Middle frontal gyrus (tissue), 1 donor: ENCODE measurements at regions not wholly inside any gene's neighbourhood (a gene's known extent, or its start where the extent isn't known, plus 50 kb on each side); places are given as distances from the start of the nearest gene placed in this dataset.

Experiments
- DNase-seq: peaks from one replicate; pipeline ENCODE4 v3.0.0-alpha.2; 2015; ENCODE audit warnings: low spot score; ENCODE audit errors: extremely low spot score

DNA sequence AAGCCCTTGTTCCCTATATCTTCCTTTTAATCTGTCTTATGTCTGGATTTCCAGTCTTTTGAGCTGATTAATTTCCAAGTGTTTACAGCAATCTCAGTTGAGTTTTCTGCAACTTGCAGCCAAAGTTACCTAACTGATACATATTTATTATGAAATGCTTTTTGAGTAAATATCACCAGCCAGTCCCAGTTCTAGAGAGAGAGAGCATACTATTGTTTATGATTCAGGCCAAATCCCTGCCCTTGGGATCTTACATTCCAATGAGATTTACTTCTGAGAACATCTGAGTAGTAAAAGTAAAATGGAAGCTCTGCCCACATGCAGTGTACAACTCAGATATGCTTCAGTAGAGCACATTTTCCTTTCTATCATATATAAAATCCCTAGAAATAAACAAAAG, 661.7 kb downstream of the KCTD16 start:
- no peak for DNase-seq

DNA sequence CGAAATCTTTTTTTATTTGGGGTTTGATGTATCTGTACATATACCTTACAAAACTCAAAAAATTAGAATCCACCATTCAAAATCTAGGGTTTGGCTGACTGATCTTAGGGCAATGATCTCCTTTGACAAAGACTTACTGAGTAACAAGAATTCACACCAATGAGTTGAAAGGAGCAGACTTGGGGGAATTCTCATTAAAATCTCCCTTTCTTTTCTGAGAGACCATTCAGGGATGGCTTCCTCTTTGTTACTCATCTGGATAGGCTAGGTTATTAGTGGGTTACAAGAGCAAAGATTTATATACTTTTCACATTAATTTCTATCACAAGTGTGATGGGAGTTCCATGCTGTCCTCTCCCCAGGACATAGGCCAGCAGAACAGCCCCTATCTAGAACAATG, 661.0 kb downstream of the KCTD16 start:
- DNase-seq: no peak

DNA sequence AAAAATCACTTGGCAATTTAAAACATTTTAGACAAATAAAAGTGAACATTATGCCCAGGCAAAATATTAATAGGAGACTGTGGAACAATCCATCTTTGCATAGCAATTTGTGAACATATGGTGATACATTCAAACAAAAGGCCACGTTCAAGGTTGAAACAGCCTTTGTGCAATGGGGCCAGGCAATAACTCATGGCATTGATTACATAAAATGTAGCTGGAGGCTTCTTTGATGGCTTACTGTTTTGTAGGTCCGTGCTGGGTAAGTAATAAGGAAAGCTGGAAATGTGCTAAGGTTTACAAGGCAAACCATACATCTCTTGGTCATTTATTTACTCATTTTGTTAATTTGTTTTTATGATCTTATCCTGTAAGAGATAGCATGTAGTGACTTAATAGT, 651.8 kb downstream of the KCTD16 start:
- no peak for DNase-seq

DNA sequence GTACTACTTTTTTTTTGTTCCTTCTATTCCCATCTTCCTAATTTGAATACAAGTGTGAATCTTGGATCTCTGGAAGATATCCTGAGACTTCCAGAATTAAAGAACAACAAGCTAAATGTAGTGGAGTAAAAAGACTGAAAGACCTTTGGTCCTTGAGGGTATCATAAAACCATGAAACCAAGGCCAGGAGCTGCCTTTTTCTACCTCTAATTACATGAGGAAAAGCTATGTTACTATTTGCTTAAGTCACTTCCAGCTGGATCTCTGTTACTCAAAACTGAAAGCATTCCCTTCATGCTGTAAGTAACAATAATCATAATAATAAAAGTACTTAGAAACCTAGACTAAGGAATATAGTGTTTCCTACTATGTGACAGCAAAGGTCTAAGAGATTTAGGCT, 649.6 kb downstream of the KCTD16 start:
- DNase-seq: no peak

DNA sequence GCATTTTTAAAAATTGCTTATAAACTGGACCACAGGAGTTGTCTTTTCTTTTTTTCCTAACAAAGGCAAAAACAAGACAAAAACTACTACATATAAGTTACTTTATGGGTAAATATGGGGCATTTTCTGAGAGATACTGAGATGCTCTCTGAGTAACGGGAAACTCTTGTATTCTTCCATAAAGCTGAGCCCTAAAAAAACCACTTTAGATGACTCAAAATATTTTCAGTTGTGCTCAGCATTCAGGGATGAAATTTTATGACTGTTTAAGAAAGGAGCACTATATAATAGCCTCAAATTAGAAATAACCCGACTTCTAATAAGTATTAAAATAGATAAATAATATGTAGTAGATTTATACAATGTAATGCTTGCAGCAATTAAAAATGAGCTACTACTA, 644.5 kb downstream of the KCTD16 start:
- DNase-seq: no peak

DNA sequence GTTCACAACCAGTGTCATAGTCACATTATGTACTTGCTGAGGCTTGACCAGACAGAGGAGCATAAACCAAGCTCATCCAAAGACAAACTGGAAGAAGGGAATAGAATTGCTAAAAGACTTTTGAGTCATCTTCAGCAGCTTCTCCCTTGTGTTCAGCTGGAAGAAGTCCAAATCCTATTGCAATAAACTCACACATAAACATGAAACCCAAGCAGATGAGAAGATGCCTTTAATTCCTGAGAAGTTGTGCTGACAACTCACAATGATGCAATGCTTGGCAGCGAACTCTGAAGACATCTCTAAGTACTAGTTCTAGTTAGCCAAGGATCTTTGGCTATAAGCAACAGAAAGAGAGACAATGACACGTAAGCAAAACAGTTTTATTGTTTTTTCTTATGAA, 642.1 kb downstream of the KCTD16 start:
- DNase-seq: no peak

DNA sequence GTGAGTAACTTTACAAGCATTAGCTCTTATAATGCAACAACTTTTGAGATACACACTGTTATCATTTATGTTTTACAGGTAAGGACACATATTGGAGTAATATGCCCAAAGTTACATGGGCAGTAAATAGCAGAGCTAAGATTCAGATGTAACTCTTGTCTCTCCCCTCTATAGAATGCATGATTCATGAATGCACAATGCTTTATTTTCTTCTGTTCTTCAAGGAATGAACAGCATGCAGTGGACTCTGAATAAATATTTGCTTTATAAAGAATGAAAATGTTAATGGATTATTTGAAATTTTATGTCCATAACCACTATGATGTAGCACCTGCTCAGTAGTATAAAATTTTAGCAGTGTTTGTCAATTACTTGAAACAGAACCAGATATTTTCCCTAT, 629.5 kb downstream of the KCTD16 start:
- DNase-seq: no peak

DNA sequence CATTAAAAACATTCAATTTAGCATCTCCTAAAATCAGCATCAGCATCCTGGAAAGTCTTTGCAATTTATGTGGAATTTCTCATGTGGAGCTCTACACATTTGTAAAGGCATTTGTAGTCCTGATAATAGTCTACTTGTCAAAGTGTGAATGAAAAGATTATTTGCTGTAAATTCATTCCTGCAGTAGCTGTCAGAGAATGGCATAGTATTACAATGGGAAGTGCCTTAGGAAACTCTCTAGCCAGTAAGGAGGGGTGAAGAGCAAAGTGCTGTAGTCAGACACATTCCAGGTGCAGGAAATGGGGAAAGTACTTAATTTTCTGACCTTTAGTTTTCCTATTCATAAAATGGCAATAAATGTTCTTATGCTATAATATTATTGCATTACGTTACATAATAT, 627.9 kb downstream of the KCTD16 start:
- no peak for DNase-seq

DNA sequence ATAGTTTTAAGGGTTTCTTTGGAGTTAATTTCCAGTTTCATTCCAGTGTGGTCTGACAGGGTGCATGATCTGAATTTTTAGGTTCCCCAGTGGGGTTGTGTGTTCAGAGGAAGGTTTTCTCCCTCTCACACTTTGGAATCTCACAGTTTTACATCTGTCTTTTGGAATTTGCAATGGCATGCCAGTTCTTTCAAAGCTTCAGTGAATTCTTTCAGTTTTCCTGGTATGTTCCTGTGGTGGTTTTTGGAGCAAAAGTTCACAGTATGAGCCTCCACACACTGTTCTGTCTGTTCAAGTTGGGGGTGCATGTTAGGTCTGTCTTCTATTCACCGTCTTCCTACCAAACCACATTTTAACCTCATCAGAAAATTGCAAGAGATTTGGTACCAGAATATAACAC, 624.2 kb downstream of the KCTD16 start:
- no peak for DNase-seq

DNA sequence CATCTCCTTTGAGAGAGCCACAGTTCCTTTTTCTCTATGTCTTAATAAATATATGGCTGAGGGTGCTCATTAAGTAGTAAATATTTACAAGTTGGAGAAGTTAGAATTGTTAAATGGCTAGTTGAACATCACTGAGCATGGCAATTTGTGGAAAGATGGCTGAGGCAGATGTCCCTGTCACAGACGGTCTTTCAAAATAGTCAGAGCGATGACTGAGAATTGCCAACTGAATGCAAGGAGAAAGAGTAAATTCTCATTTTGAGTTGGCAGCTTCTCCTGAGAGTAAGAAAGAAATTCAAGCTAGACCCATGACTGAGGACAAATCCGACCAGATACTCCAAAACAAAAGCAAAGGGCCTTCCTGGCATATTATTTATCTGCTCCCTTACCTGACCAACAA, 617.9 kb downstream of the KCTD16 start:
- no peak for DNase-seq

DNA sequence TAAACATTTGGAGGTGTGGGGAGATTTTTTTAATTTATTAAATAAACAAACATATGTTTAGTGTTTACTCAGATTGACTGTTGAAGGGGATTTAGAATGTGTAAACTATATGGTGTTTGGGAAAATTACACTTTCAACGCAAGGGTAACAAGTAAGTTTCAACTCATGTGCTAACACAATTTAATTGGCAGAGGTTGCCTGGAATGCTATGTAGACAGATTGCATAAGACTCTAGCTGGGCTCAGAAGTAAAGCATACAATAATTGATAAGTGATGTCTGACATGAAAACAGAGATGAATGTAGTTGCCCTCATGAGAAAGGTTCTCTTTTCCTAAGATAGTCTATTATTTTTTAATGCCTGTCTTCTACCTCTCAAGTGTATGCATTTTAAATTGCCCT, 617.4 kb downstream of the KCTD16 start:
- no peak for DNase-seq

DNA sequence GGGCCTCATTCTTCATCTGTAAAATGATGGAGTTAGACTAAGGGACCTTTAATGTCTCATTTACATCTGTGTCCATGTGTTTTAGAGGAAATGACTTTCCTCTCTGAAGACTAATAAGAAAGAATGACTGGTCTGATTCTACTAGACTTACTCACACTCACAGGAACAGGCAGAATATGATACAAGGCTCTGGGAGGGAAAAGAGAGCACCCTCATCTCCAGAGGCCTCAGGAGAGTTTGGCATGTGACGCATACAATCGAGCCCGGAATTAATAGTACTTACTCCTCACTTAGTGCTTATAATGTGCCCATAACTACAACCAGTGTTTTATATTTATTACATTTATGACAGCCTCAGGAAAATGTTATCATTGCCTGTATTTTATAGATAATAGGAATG, 608.7 kb downstream of the KCTD16 start:
- DNase-seq: no peak

DNA sequence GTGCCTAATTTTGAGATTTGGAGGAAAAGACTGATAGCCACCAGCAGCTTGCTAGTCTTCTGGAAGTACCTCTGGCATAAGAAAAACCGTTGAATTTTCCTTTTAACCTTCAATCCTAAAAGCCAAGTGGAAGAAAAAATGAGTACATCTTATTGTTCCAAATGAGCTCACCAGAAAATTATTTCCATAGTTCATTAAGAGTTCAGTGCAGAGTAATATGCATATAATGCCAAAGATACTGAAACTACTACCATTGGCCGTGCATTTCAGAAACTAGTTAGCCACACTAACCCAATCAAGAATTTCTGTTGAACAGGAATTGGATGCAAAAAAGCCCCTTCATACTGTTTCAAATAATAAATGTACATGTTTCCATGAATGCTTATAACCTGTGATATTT, 607.9 kb downstream of the KCTD16 start:
- DNase-seq: no peak

DNA sequence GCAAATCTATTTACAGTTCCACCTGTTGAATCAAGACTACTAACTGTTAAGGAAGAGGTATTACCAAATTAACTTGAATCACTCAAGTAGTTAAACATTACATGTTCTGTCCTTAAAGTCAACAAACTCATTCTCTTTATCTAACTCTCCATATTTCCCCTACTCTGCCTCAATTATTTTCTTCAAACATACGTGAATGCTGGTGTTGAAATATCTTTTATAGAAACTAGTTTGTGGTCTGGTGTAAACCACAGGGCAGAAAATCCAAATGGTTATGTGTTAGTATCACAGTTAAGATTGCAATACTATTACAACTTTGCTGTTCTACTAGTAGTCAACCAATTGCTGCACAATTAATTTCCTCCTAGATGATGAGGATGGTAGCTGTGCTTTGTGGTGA, 603.5 kb downstream of the KCTD16 start:
- DNase-seq: no peak

DNA sequence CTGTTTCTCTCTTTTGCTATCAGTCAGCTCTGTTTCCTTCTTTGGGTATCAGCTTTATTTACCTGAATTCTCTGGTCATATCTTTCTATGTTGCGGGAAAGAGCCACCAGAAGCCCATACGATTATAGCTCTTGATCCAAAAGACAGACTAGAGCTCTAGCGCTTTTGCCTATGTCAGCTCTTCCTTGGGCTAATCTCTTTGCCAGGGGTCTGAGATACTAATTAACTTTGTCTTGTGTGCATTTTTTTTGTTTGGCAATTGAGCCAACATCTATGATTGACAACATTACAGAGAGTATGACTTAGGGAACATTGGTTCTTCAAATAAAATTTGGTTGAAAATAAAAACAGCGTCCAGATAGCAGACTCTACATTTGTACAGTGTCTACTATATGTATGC, 603.0 kb downstream of the KCTD16 start:
- DNase-seq: no peak

DNA sequence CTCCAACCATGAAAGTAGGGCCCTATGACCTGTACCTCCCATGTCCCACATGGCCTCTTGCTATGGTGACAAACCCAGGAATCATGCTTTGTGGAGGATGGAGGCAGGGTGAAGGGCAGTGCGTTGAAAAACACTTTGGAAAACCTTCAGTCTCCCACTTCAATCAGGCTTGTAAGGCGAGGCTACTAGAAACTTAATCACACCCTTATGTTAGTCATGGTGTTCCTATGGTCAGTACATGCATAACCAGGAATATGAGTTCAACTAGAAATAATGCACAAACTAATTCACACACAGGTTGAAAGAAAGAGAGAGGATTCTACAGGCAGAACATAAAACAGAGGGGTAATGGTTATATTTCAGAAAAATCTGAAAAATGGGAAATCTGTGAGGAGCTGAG, 601.1 kb downstream of the KCTD16 start:
- no peak for DNase-seq

DNA sequence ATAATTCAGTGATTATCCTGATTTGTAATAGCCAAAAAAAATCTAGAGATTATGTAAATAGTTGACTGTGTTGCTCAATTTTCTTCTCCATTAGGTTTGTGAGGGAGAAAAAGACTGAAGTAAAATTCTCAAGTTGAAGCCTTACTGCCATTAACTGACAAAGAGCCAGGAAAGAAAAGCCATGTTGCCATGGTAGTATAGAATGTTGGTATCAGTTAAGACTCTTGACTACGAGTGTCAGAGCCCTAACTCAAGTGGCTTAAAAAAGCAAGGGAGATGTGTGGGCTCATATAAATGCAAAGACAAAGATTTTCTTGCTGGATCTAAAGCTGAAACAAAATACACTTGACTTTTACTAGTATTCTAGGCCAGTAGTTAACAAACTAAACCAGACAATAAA, 571.7 kb downstream of the KCTD16 start:
- DNase-seq: no peak

DNA sequence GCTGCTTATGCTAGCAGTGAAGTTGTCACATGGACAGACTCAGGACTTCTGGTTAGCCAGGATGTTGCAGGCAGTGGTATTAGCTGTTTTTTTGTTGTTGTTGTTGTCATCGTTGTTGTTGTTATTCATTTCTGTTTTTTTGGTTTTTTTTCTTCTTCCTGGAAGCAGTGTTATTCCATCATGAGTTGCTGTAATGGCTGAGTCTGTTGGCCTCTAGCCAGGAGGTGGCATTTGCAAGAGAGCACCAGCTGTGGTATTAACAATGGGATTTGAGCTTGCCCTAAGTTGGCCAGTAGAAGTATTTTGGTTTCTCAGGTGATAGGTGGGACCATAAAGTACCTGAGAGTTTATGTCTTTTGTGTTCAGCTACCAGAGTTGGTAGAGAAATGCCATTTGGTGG, 561.1 kb downstream of the KCTD16 start:
- no peak for DNase-seq

DNA sequence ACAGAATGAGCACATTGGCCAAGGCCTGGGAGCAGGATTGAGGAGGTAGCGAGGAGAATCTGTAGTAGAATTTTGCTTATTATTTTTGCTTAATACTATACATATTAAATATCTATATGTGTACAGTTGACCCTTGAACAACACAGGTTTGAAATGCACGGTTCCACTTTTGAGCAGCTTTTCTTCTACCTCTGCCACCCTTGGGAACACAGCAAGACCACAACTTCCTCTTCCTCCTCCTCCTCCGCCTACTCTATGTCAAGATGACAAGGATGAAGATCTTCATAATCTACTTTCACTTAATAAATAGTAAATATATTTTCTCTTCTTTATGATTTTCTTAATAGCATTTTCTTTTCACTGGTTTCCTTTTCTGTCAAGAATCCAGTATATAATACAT, 541.4 kb downstream of the KCTD16 start:
- DNase-seq: no peak

DNA sequence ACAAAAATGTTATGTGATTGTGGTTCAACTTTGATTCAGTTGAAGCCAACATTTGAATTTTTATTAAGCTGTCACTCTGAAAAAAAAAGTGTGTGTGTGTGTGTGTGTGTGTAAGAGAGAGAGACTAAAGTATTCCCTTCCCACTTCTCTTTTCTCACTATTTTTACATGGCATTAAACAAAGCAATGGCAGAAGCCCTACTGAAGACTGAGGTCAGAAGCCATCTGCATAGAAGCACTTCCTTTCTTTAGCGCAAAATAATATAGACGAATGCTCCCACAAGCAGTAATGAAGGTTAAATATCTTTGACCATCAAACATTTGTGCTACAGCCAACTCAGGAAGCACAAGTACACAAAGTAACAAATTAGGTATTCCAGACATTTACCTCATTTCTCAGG, 540.5 kb downstream of the KCTD16 start:
- DNase-seq: no peak

DNA sequence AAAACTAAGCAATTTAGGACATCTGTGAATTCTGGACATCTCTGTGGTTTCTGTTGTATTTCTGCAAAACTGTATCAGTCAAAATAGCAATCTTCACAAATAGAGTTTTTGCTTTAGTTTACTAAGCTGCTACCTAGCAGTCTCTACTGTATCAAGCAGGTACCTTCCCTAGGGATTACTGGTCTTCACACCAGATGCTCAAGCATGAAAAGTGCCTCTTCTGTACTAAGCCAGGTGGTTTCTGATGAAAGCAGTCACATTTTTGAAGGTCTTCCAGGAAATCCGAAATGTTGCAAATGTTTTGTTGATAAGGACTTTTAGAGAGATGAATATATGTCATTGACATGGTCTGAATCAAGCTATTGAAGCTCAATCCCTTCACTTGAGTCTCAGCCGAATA, 540.0 kb downstream of the KCTD16 start:
- no peak for DNase-seq

DNA sequence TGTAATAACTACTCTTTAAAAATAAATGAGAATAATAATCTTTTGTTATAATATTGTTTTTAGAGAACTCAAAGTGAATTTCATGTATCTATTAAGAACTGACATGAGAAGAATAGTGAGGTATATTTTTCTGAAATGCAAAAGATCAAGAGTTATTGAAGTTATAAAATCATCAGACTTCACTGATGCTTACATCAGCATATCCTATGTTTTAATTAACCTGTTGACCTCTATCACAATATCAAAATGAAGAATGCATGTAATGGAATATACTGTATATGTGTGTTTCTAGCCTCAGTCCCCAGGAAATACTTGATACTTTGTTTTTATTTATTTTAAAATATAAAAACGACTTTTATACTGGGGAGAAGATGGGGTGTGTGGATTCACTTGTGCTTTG, 533.1 kb downstream of the KCTD16 start:
- DNase-seq: no peak

DNA sequence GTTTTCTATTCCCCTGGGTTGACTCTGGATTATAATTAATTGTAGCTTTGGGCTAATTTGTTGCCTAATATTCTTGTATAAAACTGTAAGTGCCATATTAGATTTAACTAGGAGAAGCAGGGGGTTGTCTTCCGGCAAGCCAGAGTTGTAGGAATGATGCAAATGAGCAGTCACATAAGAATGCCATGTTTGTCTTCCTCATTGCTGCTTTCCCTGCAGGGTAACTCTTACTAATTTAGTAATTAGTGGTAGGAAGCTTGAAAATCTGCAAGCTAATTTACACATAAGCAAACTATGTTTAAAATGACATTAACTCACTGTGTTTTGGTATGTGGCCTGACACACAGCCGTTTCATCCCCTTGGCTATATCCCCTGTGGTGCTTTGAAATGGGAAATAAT, 527.8 kb downstream of the KCTD16 start:
- DNase-seq: no peak

DNA sequence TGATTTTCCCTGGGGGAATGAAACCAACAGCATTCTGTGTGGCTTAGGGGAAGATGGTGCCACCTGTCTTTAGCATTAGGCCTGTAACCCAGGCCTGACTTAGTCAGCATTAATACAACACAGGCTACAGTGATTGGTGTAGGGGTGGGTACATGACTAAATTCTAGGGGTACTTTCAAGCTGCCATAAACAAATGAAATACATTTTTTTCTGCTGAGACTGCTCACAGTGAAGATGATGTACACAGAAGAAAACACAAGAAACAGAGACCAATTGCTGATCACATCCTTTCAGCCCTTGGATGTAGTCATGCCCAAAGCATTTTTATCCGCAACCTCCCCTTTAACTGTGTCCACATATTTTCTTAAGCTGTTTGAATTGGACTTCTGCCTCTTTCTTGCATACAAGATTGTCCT, 527.2 kb downstream of the KCTD16 start:
- DNase-seq: no peak

DNA sequence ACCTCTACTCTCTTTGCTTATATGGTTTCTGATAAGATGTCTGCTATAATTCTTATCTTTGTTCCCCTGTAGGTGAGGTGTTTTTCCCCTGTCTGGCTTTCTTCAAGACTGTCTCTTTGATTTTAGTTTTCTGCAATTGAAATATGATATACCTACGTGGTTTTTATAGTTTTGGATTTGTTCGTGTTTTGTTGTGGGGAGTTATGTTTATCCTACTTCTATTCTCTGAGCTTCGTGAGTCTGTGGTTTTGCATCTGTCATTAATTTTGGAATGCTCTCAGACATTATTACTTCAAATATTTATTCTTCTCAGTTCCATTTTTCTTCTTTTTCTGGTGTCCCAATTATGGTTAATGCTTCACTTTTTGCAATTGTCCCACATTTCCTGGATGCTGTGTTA, 521.3 kb downstream of the KCTD16 start:
- no peak for DNase-seq
